CD14-positive monocyte (primary cell): ENCODE measurements at regions not wholly inside any gene's neighbourhood (a gene's known extent, or its start where the extent isn't known, plus 50 kb on each side); places are given as distances from the start of the nearest gene placed in this dataset.

Experiments used
- DNase-seq, 3 donors: peaks; one replicate each; pipeline ENCODE4 v3.0.0-alpha.2; 2011 to 2022
- H2AFZ ChIP-seq: 2 replicates; pipeline ENCODE4 v1.6.0; 2012; ENCODE audit warnings: mild to moderate bottlenecking, low read depth, low read length, inconsistent platforms; ENCODE audit not compliant: insufficient read depth, poor library complexity, severe bottlenecking
- H3K27ac ChIP-seq, 2 donors: 1 replicate in 1 of 2; 2 replicates in 1 of 2; pipeline ENCODE4 v1.5.1; 2012 to 2013; ENCODE audit warnings: low read length in 2 of 2, control low read depth in 1 of 2, inconsistent platforms in 1 of 2, low read depth in 1 of 2, mild to moderate bottlenecking in 1 of 2
- H3K27me3 ChIP-seq, 2 donors: one replicate each; pipeline versions ENCODE4 v1.6.0 to v1.6.1; 2011 to 2013; ENCODE audit warnings: low read length in 2 of 2; ENCODE audit not compliant: control insufficient read depth in 2 of 2, insufficient read depth in 2 of 2
- H3K36me3 ChIP-seq, 2 donors: replicated peaks in 1 of 2; 1 replicate in 1 of 2; 2 replicates in 1 of 2; pipeline versions ENCODE4 v1.5.1 to v1.6.1; 2012 to 2013; ENCODE audit warnings: low read length in 2 of 2, control low read depth in 1 of 2, inconsistent platforms in 1 of 2, mild to moderate bottlenecking in 1 of 2; ENCODE audit not compliant: insufficient read depth in 2 of 2, control insufficient read depth in 1 of 2
- H3K4me1 ChIP-seq, 2 donors: 1 replicate in 1 of 2; 2 replicates in 1 of 2; pipeline versions ENCODE4 v1.5.1 to v1.6.1; 2012 to 2013; ENCODE audit warnings: low read length in 2 of 2, control low read depth in 1 of 2, inconsistent platforms in 1 of 2, mild to moderate bottlenecking in 1 of 2, moderate library complexity in 1 of 2; ENCODE audit not compliant: insufficient read depth in 2 of 2, control insufficient read depth in 1 of 2
- H3K4me2 ChIP-seq: replicated peaks from 2 replicates; pipeline ENCODE3; 2012; ENCODE audit warnings: low read length, moderate library complexity, mild to moderate bottlenecking; ENCODE audit not compliant: poor library complexity, severe bottlenecking; ENCODE audit errors: extremely low read depth
- H3K4me3 ChIP-seq, 3 experiments: fragments of 200-600 bp in 1 of 3; sonication (generic) in 1 of 3; replicated peaks in 1 of 3; 1 replicate in 2 of 3; 2 replicates in 1 of 3; pipeline ENCODE4 v1.5.1; 2011 to 2013; ENCODE audit warnings: low read length in 3 of 3, mild to moderate bottlenecking in 3 of 3, control low read depth in 2 of 3, low read depth in 2 of 3, inconsistent platforms in 1 of 3, moderate library complexity in 1 of 3
- H3K79me2 ChIP-seq: 2 replicates; pipeline ENCODE4 v1.6.0; 2012; ENCODE audit warnings: mild to moderate bottlenecking, control low read depth, inconsistent platforms, low read length, moderate library complexity; ENCODE audit not compliant: insufficient read depth
- H3K9ac ChIP-seq: 2 replicates; pipeline ENCODE4 v1.6.0; 2017; ENCODE audit warnings: low read length, mild to moderate bottlenecking; ENCODE audit not compliant: insufficient read depth, poor library complexity, severe bottlenecking
- H3K9me3 ChIP-seq, 2 donors: replicated peaks in 1 of 2; 1 replicate in 1 of 2; 2 replicates in 1 of 2; pipeline versions ENCODE4 v1.5.1 to v1.6.1; 2012 to 2013; ENCODE audit warnings: low read length in 2 of 2, control low read depth in 1 of 2; ENCODE audit not compliant: control insufficient read depth in 1 of 2, insufficient read depth in 1 of 2
- H4K20me1 ChIP-seq: 2 replicates; pipeline ENCODE4 v1.6.0; 2012; ENCODE audit warnings: mild to moderate bottlenecking, low read length, control low read depth, moderate library complexity; ENCODE audit not compliant: insufficient read depth
- H3K27ac Mint-ChIP-seq, 7 donors: one replicate each; pipeline ENCODE4 v1.8.0; 2020; ENCODE audit warnings: mild to moderate bottlenecking in 7 of 7, mixed read lengths in 7 of 7, moderate library complexity in 6 of 7, inconsistent platforms in 2 of 7
- H3K27me3 Mint-ChIP-seq, 3 donors: one replicate each; pipeline ENCODE4 v1.8.0; 2021 to 2022; ENCODE audit warnings: low read depth in 3 of 3, mild to moderate bottlenecking in 3 of 3, mixed read lengths in 3 of 3, moderate library complexity in 3 of 3, inconsistent platforms in 1 of 3
- H3K36me3 Mint-ChIP-seq, 2 donors: one replicate each; pipeline ENCODE4 v1.8.0; 2020; ENCODE audit warnings: mixed read lengths in 2 of 2, inconsistent platforms in 1 of 2, mild to moderate bottlenecking in 1 of 2
- H3K4me1 Mint-ChIP-seq: one replicate; pipeline ENCODE4 v1.8.0; 2020; ENCODE audit warnings: mild to moderate bottlenecking, mixed read lengths
- H3K4me3 Mint-ChIP-seq, 2 donors: one replicate each; pipeline ENCODE4 v1.8.0; 2020; ENCODE audit warnings: mild to moderate bottlenecking in 2 of 2, mixed read lengths in 2 of 2, moderate library complexity in 1 of 2
- H3K9me3 Mint-ChIP-seq, 7 donors: one replicate each; pipeline ENCODE4 v1.8.0; 2020 to 2022; ENCODE audit warnings: mixed read lengths in 7 of 7, mild to moderate bottlenecking in 6 of 7, moderate library complexity in 6 of 7, inconsistent platforms in 2 of 7
- WGBS: methylation state at CpG from one replicate; pipeline ENCODE4 v1.1.5; 2013; ENCODE audit warnings: missing lambda C conversion rate; ENCODE audit not compliant: insufficient coverage; 5-methylcytosine and 5-hydroxymethylcytosine counted together
- intact Hi-C, 2 donors: fragments of 100-400 bp; cut with micrococcal nuclease; formaldehyde crosslinking; loops; one replicate each; pipeline versions ENCODE4 v1.15.0 to v1.15.1; 2023
- TF ChIP-seq, protein P1 (sequence below): fragments of 200-600 bp; IDR thresholded peaks from one replicate; pipeline ENCODE4 v1.8.0; 2022; ENCODE audit warnings: antibody characterized with exemption, mild to moderate bottlenecking

DNA sequence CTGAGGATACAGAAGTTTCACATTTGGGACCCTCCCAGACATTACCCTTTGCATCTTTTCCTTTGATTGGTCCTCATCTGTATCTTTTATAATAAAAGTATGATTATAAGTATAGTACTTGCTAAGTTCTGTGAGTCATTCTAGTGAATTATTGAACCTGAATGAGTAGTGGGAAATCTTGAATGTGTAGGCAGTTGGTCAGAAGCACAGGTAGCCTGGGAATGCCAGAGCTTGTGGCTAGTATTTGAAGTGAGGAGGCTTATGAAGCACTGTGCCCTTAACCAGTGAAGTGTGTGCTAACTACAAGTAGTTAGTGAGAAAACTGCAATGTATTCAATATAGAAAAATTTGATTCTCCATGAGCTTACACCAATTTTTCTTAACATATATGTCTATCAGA, 257.6 kb downstream of the GRB14 start:
- H3K27me3 Mint-ChIP-seq, result no peaks in the 10 kb centered on the region
- TF ChIP-seq, protein P1, sequence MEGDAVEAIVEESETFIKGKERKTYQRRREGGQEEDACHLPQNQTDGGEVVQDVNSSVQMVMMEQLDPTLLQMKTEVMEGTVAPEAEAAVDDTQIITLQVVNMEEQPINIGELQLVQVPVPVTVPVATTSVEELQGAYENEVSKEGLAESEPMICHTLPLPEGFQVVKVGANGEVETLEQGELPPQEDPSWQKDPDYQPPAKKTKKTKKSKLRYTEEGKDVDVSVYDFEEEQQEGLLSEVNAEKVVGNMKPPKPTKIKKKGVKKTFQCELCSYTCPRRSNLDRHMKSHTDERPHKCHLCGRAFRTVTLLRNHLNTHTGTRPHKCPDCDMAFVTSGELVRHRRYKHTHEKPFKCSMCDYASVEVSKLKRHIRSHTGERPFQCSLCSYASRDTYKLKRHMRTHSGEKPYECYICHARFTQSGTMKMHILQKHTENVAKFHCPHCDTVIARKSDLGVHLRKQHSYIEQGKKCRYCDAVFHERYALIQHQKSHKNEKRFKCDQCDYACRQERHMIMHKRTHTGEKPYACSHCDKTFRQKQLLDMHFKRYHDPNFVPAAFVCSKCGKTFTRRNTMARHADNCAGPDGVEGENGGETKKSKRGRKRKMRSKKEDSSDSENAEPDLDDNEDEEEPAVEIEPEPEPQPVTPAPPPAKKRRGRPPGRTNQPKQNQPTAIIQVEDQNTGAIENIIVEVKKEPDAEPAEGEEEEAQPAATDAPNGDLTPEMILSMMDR, result no peak
- H3K36me3 Mint-ChIP-seq, result no peaks in the 10 kb centered on the region
- DNase-seq, result no peak
- peaks cover 0 to 5% (median 2%) of the 10 kb centered on the region in 7 donors for H3K9me3 Mint-ChIP-seq
- Histone ChIP-seq H3K27me3 (no peaks in the 10 kb centered on the region), H3K27ac (no peak overlapping the region), H3K4me2 (no peak overlapping the region), H4K20me1 (no peaks in the 10 kb centered on the region), H3K9me3 (no peaks in the 10 kb centered on the region), H3K36me3 (no peaks in the 10 kb centered on the region), H3K9ac (no peak overlapping the region), H3K4me3 (no peak overlapping the region), H3K4me1 (no peaks in the 10 kb centered on the region), H3K79me2 (no peaks in the 10 kb centered on the region), H2AFZ (no peak overlapping the region)
- no peak overlapping the region for H3K27ac Mint-ChIP-seq
- H3K4me1 Mint-ChIP-seq, result no peaks in the 10 kb centered on the region
- intact Hi-C loops, result no loop called here
- H3K4me3 Mint-ChIP-seq, result no peak overlapping the region

GRCh38 chr2:164351536-164351935, 269.7 kb downstream of the GRB14 start:
- Histone ChIP-seq H3K4me2 (no peak overlapping the region), H3K9ac (no peak overlapping the region), H3K79me2 (no peaks in the 10 kb centered on the region), H2AFZ (no peak overlapping the region), H3K4me1 (no peaks in the 10 kb centered on the region), H3K27me3 (no peaks in the 10 kb centered on the region), H4K20me1 (no peaks in the 10 kb centered on the region), H3K9me3 (peaks cover 0 to 5% of the 10 kb centered on the region in 2 donors), H3K36me3 (no peaks in the 10 kb centered on the region), H3K27ac (no peak overlapping the region), H3K4me3 (no peak overlapping the region)
- Mint-ChIP-seq H3K9me3 (peaks cover 0 to 10% (median 5%) of the 10 kb centered on the region in 7 donors), H3K27me3 (peaks cover 0 to 1% (median 0%) of the 10 kb centered on the region in 3 donors), H3K36me3 (no peaks in the 10 kb centered on the region), H3K4me3 (no peak overlapping the region), H3K27ac (no peak overlapping the region), H3K4me1 (no peaks in the 10 kb centered on the region)
- intact Hi-C loops, result no loop called here
- no peak for DNase-seq
- no CpG with 5 or more reads among the region's 2 CpGs for WGBS
- TF ChIP-seq, protein P1, result no peak
